SK-N-SH (cell line): ENCODE measurements at regions not wholly inside any gene's neighbourhood (a gene's known extent, or its start where the extent isn't known, plus 50 kb on each side); places are given as distances from the start of the nearest gene placed in this dataset.

ENCODE experiments used
- CTCF ChIA-PET: fragments of 300-600, 350-600 bp; formaldehyde crosslinking; extraction: SDS; loops from one replicate; lab custom pipeline; 2021; lab: Yijun Ruan, JAX
- POLR2A ChIA-PET: fragments of 350-600 bp; sonication (Branson Sonifier 250); formaldehyde crosslinking; extraction: SDS; loops from one replicate; lab custom pipeline; 2020; ENCODE audit warnings: antibody characterized with exemption, inconsistent platforms; lab: Yijun Ruan, JAX
- DNase-seq: peaks from one replicate; pipeline ENCODE4 v3.0.0; 2012
- H2AFZ ChIP-seq: fragments of 200-600 bp; sonication (generic); 2 replicates; pipeline ENCODE4 v1.8.1; 2016; ENCODE audit warnings: antibody characterized with exemption, mild to moderate bottlenecking, low read depth
- H3F3A ChIP-seq: fragments of 200-600 bp; sonication (generic); replicated peaks from 2 replicates; pipeline ENCODE3; 2016; ENCODE audit warnings: antibody characterized with exemption, mild to moderate bottlenecking; ENCODE audit not compliant: insufficient read depth
- H3K27ac ChIP-seq, 2 experiments: fragments of 200-500 bp in 1 of 2; fragments of 200-600 bp in 1 of 2; sonication (Bioruptor generic) in 1 of 2; sonication (generic), shearing (Covaris generic) in 1 of 2; 2 replicates each; pipeline versions ENCODE4 v1.5.1 to v1.6.1; 2014 to 2016; ENCODE audit warnings: low read depth in 2 of 2, inconsistent platforms in 1 of 2, low read length in 1 of 2, mild to moderate bottlenecking in 1 of 2, mixed read lengths in 1 of 2
- H3K27me3 ChIP-seq: fragments of 200-600 bp; sonication (generic), shearing (Covaris generic); 2 replicates; pipeline ENCODE4 v1.6.1; 2016; ENCODE audit warnings: mixed run types; ENCODE audit not compliant: insufficient read depth
- H3K36me3 ChIP-seq, 2 experiments: fragments of 200-500 bp in 1 of 2; fragments of 200-600 bp in 1 of 2; sonication (Bioruptor generic) in 1 of 2; sonication (generic) in 1 of 2; replicated peaks in 1 of 2; 2 replicates each; pipeline versions ENCODE3 to v1.5.1; 2014 to 2016; ENCODE audit warnings: low read length in 1 of 2, mild to moderate bottlenecking in 1 of 2; ENCODE audit not compliant: insufficient read depth in 2 of 2, control insufficient read depth in 1 of 2
- H3K4me1 ChIP-seq, 2 experiments: fragments of 200-500 bp in 1 of 2; fragments of 200-600 bp in 1 of 2; sonication (Bioruptor generic) in 1 of 2; sonication (generic), shearing (Covaris generic) in 1 of 2; 2 replicates each; pipeline versions ENCODE4 v1.5.1 to v1.6.1; 2014 to 2016; ENCODE audit warnings: low read depth in 1 of 2, low read length in 1 of 2, mixed run types in 1 of 2; ENCODE audit not compliant: insufficient read depth in 2 of 2, control insufficient read depth in 1 of 2
- H3K4me2 ChIP-seq: fragments of 200-600 bp; sonication (generic), shearing (Covaris generic); 2 replicates; pipeline ENCODE4 v1.6.1; 2017; ENCODE audit warnings: mixed run types
- H3K4me3 ChIP-seq, 2 experiments: fragments of 200-500 bp in 1 of 2; fragments of 200-600 bp in 1 of 2; sonication (Bioruptor generic) in 1 of 2; sonication (generic), shearing (Covaris generic) in 1 of 2; 2 replicates each; pipeline versions ENCODE4 v1.5.1 to v1.8.1; 2014 to 2016; ENCODE audit warnings: low read depth in 2 of 2, inconsistent platforms in 1 of 2, low read length in 1 of 2, mild to moderate bottlenecking in 1 of 2, mixed read lengths in 1 of 2, moderate library complexity in 1 of 2
- H3K79me2 ChIP-seq: fragments of 200-600 bp; sonication (generic); 2 replicates; pipeline ENCODE4 v1.8.1; 2017; ENCODE audit warnings: mild to moderate bottlenecking; ENCODE audit not compliant: insufficient read depth
- H3K9ac ChIP-seq: fragments of 200-600 bp; sonication (generic); 2 replicates; pipeline ENCODE4 v1.6.1; 2017; ENCODE audit warnings: mixed run types
- H3K9me2 ChIP-seq: fragments of 200-600 bp; sonication (generic); 2 replicates; pipeline ENCODE4 v1.6.1; 2017; ENCODE audit warnings: mixed run types
- H3K9me3 ChIP-seq: fragments of 200-600 bp; sonication (generic); 2 replicates; pipeline ENCODE4 v1.6.1; 2017; ENCODE audit warnings: mixed run types, mild to moderate bottlenecking, moderate library complexity
- H4K20me1 ChIP-seq: fragments of 200-600 bp; sonication (generic); 2 replicates; pipeline ENCODE4 v1.6.1; 2017; ENCODE audit warnings: mild to moderate bottlenecking, mixed run types; ENCODE audit not compliant: insufficient read depth
- EP300 ChIP-seq, 2 experiments: IDR thresholded peaks; 2 replicates each; pipeline versions ENCODE4 v1.4.0 to v1.6.1; 2012; ENCODE audit warnings: borderline replicate concordance in 1 of 2, low read depth in 1 of 2, low read length in 1 of 2
- JUND ChIP-seq: IDR thresholded peaks from 2 replicates; pipeline ENCODE4 v1.4.0; 2012
- MEF2A ChIP-seq: IDR thresholded peaks from 2 replicates; pipeline ENCODE4 v1.4.0; 2012; ENCODE audit warnings: low read depth, borderline replicate concordance
- RCOR1 ChIP-seq: fragments of 150-350 bp; IDR thresholded peaks from 2 replicates; pipeline ENCODE4 v1.6.1; 2017; ENCODE audit warnings: antibody characterized with exemption, low read length
- RXRA ChIP-seq: IDR thresholded peaks from 2 replicates; pipeline ENCODE4 v1.4.0; 2012; ENCODE audit warnings: low read depth, mild to moderate bottlenecking, borderline replicate concordance
- YY1 ChIP-seq: IDR thresholded peaks from 2 replicates; pipeline ENCODE4 v1.4.0; 2012; ENCODE audit warnings: low read depth, mild to moderate bottlenecking
- WGBS: methylation state at CpG from one replicate; pipeline ENCODE4 v1.1.6; 2017; ENCODE audit warnings: low lambda C conversion rate; 5-methylcytosine and 5-hydroxymethylcytosine counted together
- TF ChIP-seq, protein P1 (sequence below): IDR thresholded peaks from 2 replicates; pipeline ENCODE4 v1.6.1; 2012; ENCODE audit warnings: mild to moderate bottlenecking, low read depth, low read length, moderate library complexity
- TF ChIP-seq, protein P2 (sequence below): fragments of 150-350 bp; IDR thresholded peaks from 2 replicates; pipeline ENCODE4 v1.6.1; 2017; ENCODE audit warnings: antibody characterized with exemption, low read length, low read depth, borderline replicate concordance
- TF ChIP-seq, protein P3 (sequence below): fragments of 150-350 bp; IDR thresholded peaks from 2 replicates; pipeline ENCODE4 v1.6.1; 2016; ENCODE audit warnings: mild to moderate bottlenecking, low read depth, low read length

DNA sequence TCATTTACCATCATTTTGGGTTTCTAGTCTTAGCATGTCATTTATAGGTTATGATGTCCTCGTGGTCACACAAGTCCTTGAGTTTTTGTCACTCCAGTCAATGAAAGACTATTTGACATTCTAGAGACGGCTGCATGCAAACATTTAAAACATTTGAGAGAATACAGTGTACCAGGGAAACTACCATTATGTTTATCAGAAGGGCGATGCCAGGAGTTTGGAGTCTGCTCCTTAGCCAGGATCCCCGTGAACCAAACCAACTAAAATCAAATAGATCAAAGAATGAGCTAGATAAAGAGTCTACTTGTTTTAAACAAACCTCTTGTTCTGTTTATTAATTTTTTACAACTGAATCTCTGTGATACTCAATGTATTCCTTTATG lies 122.6 kb downstream of the OLIG3 start:
- Histone ChIP-seq H3K4me2 (no peak overlapping the region), H3K4me3 (no peak overlapping the region), H3F3A (no peaks in the 10 kb centered on the region), H3K79me2 (no peaks in the 10 kb centered on the region), H3K9me2 (no peaks in the 10 kb centered on the region), H3K9me3 (no peaks in the 10 kb centered on the region), H4K20me1 (no peaks in the 10 kb centered on the region), H3K4me1 (no peaks in the 10 kb centered on the region; a peak in 1 of 4 replicates), H3K9ac (no peak overlapping the region), H3K27ac (no peak overlapping the region)
- CTCF ChIA-PET: interaction anchor here (1.3 kb wide), 1 partner anchor 16 kb away, joined by 3 read pairs; no protein-coding TSS in a partner anchor
- POLR2A ChIA-PET: no interaction called here
- no peak for DNase-seq
- 19% methylated on average over 4 of the region's 4 CpGs for WGBS
- TF ChIP-seq RCOR1: no peak
- TF ChIP-seq JUND: no peak
- TF ChIP-seq, all 33 proteins: peak for 0
- no peaks in the 10 kb centered on the region for H3K36me3 ChIP-seq
- H2AFZ ChIP-seq: no peak overlapping the region
- H3K27me3 ChIP-seq: no peaks in the 10 kb centered on the region

DNA sequence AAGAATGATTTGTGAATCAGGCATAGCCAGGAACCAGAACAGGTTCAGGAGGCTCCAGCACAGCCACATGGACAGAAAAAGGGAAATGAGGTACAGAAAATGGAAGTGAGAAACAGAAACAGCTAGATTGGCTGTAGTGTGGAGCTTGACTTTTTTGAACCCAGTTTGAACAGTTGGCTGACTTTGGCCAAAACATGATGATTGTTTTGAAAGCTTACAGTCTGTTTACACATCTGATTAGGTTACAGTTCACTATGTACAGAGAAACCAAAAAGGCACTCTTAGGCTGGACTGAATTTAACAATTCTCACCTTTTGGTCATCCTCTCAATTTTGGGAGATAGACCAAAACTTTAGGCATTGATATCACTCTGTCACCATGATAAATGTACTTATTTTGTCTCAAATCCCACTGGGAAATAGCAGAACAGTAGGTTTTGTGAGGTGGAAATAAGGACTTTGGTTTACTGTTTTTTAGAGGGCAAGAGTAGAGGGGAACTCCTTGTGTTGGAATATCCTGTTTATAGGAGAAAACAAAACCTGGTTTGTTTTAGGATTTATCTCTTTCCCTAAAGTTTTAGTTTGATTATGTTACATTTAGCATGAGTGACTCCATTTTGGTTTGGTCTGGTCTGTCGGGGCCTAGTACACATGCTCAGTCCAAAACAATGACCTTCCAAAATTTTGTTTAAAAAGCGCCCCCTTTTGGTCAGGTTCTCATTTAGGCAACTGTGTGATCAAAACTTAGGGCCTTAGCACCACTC lies 123.1 kb downstream of the OLIG3 start:
- CTCF ChIA-PET: no interaction called here
- no peak for TF ChIP-seq YY1
- TF ChIP-seq, protein P1, sequence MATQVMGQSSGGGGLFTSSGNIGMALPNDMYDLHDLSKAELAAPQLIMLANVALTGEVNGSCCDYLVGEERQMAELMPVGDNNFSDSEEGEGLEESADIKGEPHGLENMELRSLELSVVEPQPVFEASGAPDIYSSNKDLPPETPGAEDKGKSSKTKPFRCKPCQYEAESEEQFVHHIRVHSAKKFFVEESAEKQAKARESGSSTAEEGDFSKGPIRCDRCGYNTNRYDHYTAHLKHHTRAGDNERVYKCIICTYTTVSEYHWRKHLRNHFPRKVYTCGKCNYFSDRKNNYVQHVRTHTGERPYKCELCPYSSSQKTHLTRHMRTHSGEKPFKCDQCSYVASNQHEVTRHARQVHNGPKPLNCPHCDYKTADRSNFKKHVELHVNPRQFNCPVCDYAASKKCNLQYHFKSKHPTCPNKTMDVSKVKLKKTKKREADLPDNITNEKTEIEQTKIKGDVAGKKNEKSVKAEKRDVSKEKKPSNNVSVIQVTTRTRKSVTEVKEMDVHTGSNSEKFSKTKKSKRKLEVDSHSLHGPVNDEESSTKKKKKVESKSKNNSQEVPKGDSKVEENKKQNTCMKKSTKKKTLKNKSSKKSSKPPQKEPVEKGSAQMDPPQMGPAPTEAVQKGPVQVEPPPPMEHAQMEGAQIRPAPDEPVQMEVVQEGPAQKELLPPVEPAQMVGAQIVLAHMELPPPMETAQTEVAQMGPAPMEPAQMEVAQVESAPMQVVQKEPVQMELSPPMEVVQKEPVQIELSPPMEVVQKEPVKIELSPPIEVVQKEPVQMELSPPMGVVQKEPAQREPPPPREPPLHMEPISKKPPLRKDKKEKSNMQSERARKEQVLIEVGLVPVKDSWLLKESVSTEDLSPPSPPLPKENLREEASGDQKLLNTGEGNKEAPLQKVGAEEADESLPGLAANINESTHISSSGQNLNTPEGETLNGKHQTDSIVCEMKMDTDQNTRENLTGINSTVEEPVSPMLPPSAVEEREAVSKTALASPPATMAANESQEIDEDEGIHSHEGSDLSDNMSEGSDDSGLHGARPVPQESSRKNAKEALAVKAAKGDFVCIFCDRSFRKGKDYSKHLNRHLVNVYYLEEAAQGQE: no peak
- no peak for TF ChIP-seq EP300 (IDR thresholded peaks at IDR 0.05; ENCODE audit: borderline replicate concordance in 1 of 2, low read depth in 1 of 2, low read length in 1 of 2)
- TF ChIP-seq JUND: no peak
- TF ChIP-seq, protein P2, sequence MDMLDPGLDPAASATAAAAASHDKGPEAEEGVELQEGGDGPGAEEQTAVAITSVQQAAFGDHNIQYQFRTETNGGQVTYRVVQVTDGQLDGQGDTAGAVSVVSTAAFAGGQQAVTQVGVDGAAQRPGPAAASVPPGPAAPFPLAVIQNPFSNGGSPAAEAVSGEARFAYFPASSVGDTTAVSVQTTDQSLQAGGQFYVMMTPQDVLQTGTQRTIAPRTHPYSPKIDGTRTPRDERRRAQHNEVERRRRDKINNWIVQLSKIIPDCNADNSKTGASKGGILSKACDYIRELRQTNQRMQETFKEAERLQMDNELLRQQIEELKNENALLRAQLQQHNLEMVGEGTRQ: no peak
- TF ChIP-seq, protein P3, sequence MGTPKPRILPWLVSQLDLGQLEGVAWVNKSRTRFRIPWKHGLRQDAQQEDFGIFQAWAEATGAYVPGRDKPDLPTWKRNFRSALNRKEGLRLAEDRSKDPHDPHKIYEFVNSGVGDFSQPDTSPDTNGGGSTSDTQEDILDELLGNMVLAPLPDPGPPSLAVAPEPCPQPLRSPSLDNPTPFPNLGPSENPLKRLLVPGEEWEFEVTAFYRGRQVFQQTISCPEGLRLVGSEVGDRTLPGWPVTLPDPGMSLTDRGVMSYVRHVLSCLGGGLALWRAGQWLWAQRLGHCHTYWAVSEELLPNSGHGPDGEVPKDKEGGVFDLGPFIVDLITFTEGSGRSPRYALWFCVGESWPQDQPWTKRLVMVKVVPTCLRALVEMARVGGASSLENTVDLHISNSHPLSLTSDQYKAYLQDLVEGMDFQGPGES: no peak
- no peak for TF ChIP-seq MEF2A
- no peak for TF ChIP-seq RXRA
- Histone ChIP-seq H3F3A (no peaks in the 10 kb centered on the region), H3K27me3 (no peaks in the 10 kb centered on the region), H3K27ac (no peak overlapping the region), H3K79me2 (no peaks in the 10 kb centered on the region), H3K9me3 (no peaks in the 10 kb centered on the region), H3K9ac (no peak overlapping the region), H3K4me1 (no peaks in the 10 kb centered on the region; a peak in 1 of 4 replicates), H4K20me1 (no peaks in the 10 kb centered on the region), H3K4me3 (no peak overlapping the region), H2AFZ (no peak overlapping the region), H3K9me2 (no peaks in the 10 kb centered on the region), H3K36me3 (no peaks in the 10 kb centered on the region), H3K4me2 (no peak overlapping the region)
- POLR2A ChIA-PET: no interaction called here
- 25% methylated on average over 2 of the region's 2 CpGs for WGBS
- DNase-seq: no peak
